ENCODE measurements at regions not wholly inside any gene's neighbourhood (a gene's known extent, or its start where the extent isn't known, plus 50 kb on each side); places are given as distances from the start of the nearest gene placed in this dataset.

DNA sequence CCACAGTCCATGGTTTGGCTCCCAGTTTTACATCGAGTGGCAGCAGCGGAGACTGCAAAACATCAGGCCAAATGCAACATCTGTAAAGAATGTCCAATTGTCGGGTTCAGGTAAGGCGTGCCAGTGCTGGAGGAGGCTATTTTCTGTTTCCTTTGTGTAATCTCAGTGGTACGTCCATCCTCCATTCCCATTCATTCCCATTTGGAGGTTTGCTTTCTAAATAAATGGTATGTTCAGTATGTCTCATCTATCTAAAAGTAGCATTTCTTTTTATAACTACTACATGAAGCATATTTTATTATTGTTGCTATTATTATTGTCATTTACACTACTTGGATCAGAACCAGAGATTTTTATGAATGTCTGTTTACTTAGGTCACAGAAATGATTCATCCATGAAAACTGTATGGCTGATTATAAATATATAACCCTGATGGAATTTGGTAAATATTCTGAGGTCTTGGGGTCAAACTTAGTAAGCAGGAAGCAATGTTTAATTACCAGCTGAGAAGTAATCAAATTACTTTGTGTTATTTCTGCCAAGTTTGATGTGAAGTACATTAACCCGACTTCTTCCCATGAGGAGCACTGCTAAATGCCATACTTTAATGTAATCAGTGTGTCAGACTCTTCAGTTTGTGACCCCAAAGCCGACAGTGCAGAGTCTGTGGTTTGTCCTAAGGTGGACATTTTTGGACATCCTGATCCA is 512.9 kb downstream of the UTRN start:
- Mint-ChIP-seq H3K4me1 (ENCODE audit: low read depth, unreplicated experiment) (no peaks in the 10 kb centered on the region), H3K27me3 (ENCODE audit: unreplicated experiment) (no peaks in the 10 kb centered on the region), H3K36me3 (ENCODE audit: unreplicated experiment) (no peaks in the 10 kb centered on the region), H3K27ac (ENCODE audit: unreplicated experiment) (no peak overlapping the region), H3K9me3 (ENCODE audit: unreplicated experiment) (no peaks in the 10 kb centered on the region), H3K4me3 (ENCODE audit: unreplicated experiment) (no peak overlapping the region)
- no peak for TF ChIP-seq CTCF (IDR thresholded peaks at IDR 0.05; ENCODE audit: partially characterized antibody, unreplicated experiment)
- DNase-seq = no peak

- H3K4me1 Mint-ChIP-seq (ENCODE audit: low read depth, unreplicated experiment) = no peaks in the 10 kb centered on the region
- no peak overlapping the region for H3K4me3 Mint-ChIP-seq (ENCODE audit: unreplicated experiment)
- no peak for TF ChIP-seq CTCF (IDR thresholded peaks at IDR 0.05; ENCODE audit: partially characterized antibody, unreplicated experiment)
- no peaks in the 10 kb centered on the region for H3K9me3 Mint-ChIP-seq (ENCODE audit: unreplicated experiment)
- H3K36me3 Mint-ChIP-seq (ENCODE audit: unreplicated experiment) = no peaks in the 10 kb centered on the region
- no peak overlapping the region for H3K27ac Mint-ChIP-seq (ENCODE audit: unreplicated experiment)
- no peak for DNase-seq
- no peaks in the 10 kb centered on the region for H3K27me3 Mint-ChIP-seq (ENCODE audit: unreplicated experiment)
These were observed 519.2 kb downstream of the UTRN start for GRCh38 chr6:144804246-144804790.

DNA sequence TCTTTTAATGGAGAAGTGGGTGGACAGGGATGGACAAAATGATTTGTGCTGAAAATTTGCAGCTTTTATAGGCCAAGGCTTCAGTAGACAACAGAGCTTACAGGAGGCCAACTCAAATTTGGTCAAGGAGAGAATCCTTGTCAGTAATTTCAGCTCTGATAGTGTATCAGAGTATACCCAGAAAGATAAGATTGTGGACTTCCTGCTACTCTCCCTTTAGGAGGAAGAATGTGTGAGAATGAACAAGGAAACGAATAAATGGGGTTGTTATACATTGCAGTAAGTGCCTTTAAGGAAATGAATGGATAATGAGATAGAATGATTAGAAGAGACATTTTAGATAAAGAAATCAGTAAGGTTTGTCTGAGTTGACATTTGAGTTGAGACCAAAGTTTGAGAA is 519.9 kb downstream of the UTRN start:
- no peaks in the 10 kb centered on the region for H3K27me3 Mint-ChIP-seq (ENCODE audit: unreplicated experiment)
- no peak for DNase-seq
- no peak overlapping the region for H3K4me3 Mint-ChIP-seq (ENCODE audit: unreplicated experiment)
- no peaks in the 10 kb centered on the region for H3K4me1 Mint-ChIP-seq (ENCODE audit: low read depth, unreplicated experiment)
- TF ChIP-seq CTCF (IDR thresholded peaks at IDR 0.05; ENCODE audit: partially characterized antibody, unreplicated experiment) = no peak
- no peaks in the 10 kb centered on the region for H3K36me3 Mint-ChIP-seq (ENCODE audit: unreplicated experiment)
- no peak overlapping the region for H3K27ac Mint-ChIP-seq (ENCODE audit: unreplicated experiment)
- H3K9me3 Mint-ChIP-seq (ENCODE audit: unreplicated experiment) = no peaks in the 10 kb centered on the region

DNA sequence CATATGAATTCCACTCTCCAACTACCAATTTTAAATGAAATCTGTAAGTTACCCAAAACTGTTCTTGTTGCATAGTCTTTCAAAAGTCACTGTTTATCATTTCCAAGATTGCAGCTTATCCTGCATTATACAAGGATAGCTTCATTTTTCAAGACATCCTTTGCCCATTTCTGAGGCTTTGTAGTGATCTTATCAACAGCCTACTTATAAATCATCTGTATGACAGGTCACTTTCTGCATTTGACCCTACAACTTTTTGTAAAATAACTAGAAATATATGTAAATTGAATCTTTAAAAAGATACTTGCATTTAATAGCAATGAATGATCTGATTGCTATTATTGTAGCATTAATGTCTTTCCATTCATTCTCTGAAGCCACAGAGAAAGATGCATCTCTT is 521.1 kb downstream of the UTRN start:
- no peak for TF ChIP-seq CTCF (IDR thresholded peaks at IDR 0.05; ENCODE audit: partially characterized antibody, unreplicated experiment)
- Mint-ChIP-seq H3K4me1 (ENCODE audit: low read depth, unreplicated experiment) (no peaks in the 10 kb centered on the region), H3K27ac (ENCODE audit: unreplicated experiment) (no peak overlapping the region), H3K4me3 (ENCODE audit: unreplicated experiment) (no peak overlapping the region), H3K27me3 (ENCODE audit: unreplicated experiment) (no peaks in the 10 kb centered on the region), H3K36me3 (ENCODE audit: unreplicated experiment) (no peaks in the 10 kb centered on the region), H3K9me3 (ENCODE audit: unreplicated experiment) (no peaks in the 10 kb centered on the region)
- no peak for DNase-seq

GRCh38 chr6:144809120-144809519 is 524.0 kb downstream of the UTRN start:
- no peaks in the 10 kb centered on the region for H3K4me1 Mint-ChIP-seq (ENCODE audit: low read depth, unreplicated experiment)
- no peak for DNase-seq

More at GRCh38 chr6:144809120-144809519, 524.0 kb downstream of the UTRN start:
- Mint-ChIP-seq H3K27ac (ENCODE audit: unreplicated experiment) (no peak overlapping the region), H3K4me3 (ENCODE audit: unreplicated experiment) (no peak overlapping the region), H3K36me3 (ENCODE audit: unreplicated experiment) (peaks cover 4% of the 10 kb centered on the region), H3K9me3 (ENCODE audit: unreplicated experiment) (no peaks in the 10 kb centered on the region), H3K27me3 (ENCODE audit: unreplicated experiment) (no peaks in the 10 kb centered on the region)
- no peak for TF ChIP-seq CTCF (IDR thresholded peaks at IDR 0.05; ENCODE audit: partially characterized antibody, unreplicated experiment)
